NCI-H146 (cell line): ENCODE measurements at regions not wholly inside any gene's neighbourhood (a gene's known extent, or its start where the extent isn't known, plus 50 kb on each side); places are given as distances from the start of the nearest gene placed in this dataset.
A peak's percentile ranks its signal among the peaks of the same experiment; 100 is the strongest.
"Not testable (repeated sequence)": the region's sequence is repeated elsewhere in the genome, so short reads cannot be mapped to it uniquely, and the experiment has no call there.

ENCODE experiments used
- DNase-seq: peaks from one replicate; lab custom pipeline; 2025; lab: John Stamatoyannopoulos, UW

DNA sequence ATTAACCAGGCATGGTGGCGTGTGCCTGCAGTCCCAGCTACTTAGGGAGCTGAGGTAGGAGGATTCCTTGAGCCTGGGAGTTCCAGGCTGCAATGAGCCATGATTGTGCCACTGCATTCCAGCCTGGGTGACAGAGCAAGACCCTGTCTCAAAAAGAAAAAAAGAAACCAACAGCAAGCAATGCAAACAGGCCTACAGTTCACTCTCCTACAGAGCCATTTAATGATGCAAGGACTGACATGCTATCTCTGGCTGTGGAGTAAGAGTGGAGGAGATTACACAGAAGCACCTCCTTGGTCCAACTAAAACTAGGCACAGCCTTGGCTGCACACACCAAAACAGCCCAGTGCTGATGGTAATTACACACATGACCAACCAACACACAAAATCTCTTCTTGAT is 127.5 kb upstream of the SOD1 start:
- peak; percentile 8 for DNase-seq

DNA sequence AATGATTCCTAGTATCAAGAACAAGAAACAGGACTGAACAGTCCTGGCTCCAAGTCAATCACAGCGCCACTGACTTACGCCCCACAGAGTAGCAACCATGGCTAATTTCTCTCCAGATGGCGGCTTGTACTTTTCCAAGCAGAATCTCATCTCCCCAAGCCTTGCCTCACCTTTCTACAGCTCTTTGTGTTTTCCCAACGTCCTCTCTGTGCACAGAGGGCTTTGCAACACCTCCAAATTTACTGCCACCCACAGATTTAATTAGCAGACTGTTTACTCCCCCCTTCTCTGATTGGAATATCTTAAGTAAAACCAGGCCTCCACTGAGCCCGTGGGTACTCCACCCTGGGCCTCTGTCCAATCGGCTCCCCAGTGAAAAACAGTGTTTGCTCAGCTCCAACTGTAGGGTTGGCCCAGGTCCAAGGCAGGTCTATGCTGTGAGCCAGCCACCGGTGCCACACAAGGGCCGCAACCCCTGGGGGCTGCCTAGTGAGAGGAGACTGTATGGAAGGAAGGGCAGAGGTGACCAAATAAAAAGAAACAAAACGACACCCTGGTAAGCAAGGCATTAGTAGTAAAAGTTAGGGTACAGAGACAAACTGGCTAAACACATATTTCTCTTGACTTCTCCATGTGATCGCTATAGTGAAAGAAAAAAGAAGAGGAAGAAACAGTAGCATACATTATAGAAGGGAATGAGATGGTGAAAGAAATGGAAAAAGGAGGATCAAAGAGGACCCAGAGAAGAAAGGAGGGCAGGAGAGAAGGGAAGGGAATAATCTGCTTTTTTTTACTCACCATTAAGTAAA is 128.4 kb upstream of the SOD1 start:
- peak; percentile 94 for DNase-seq

DNA sequence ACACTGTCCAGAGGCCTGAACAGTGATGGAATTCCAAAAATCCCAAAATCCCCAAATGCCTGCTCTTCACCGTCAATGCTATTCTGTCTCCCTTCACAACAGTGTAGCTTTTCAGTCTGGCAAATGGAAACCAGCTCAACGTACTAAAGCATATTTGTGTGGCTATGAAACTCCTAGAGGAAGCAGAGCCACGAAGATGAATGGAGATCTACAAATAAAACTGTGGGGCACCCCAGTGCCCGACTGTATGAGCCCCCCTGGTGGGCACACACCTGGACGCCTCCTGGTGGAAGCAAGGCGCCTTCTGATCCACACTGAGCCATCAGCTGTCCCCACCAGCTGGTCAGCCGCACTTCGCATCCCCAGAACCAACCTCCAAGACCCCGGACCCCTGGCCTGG is 129.1 kb upstream of the SOD1 start:
- DNase-seq = peak; percentile 47

DNA sequence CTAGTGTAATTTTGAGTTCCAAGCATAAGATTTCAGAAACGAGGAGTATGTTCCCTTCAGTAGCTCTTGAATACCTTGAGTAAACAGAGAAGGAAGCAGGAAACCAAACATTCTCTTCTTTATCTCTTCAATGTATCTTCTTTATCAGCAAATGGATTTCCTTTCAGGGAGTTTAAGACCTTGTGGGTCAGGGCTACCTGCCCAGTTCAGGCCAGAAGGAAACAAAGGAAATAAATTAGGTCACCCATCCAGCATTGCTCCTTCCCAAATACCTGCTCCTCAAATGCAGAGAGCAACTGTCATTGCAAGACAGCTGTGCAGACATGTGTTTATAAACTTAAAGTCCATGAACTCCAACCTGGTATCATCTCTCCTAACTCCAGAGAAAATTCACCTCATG is 130.1 kb upstream of the SOD1 start:
- DNase-seq = peak; percentile 9

DNA sequence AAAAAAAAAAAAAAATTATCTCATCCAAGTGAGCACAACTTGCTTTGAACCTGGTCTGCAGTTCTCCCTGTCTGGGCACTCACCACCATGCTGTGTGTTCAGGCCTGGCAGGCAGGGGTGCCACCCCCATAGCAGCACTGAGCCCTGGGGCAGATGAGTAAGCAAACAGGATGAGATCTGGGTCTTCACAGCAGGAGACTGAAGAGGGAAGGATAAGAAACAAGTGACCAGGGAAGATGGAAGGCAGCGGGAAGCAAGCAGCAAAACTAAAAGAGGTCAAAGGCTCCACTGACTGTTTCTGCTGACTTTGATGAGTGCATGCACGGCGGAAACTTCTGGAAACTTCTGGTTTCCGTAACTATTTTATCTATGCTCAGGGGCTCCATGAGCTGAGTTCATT is 133.5 kb upstream of the SOD1 start:
- DNase-seq = peak; percentile 21

DNA sequence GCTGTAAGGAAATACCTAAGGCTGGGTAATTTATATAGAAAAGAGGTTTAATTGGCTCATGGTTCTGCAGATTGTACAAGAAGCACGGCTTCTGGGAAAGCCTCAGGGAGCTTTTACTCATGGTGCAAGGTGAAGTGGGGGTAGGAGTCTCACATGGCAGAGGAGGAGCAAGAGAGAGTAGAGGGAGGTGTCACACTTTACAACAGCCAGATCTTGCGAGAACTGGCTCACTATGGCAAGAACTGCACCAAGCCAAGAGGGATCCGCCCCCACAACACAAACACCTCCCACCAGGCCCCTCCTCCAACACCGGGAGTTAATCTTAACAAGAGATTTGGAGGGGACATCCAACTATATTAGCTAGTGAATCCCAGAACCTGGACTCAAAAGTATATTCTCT is 135.4 kb upstream of the SOD1 start:
- DNase-seq = no peak

DNA sequence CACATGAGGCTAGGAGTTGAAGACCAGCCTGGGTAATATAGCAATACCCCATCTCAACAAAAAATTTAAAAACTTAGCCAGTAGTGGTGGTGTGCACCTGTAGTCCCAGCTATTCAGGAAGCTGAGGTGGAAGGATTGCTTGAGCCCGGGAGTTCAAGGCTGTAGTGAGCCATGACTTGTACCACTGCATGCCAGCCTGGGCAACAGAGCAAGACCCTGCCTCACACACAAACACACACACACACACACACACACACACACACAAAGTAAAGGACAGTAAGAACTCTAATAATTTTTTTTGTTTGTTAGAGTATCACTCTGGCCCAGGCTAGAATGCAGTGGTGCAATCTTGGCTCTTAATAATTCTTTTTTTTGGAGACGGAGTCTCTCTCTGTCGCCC is 138.0 kb upstream of the SOD1 start:
- DNase-seq = no peak

DNA sequence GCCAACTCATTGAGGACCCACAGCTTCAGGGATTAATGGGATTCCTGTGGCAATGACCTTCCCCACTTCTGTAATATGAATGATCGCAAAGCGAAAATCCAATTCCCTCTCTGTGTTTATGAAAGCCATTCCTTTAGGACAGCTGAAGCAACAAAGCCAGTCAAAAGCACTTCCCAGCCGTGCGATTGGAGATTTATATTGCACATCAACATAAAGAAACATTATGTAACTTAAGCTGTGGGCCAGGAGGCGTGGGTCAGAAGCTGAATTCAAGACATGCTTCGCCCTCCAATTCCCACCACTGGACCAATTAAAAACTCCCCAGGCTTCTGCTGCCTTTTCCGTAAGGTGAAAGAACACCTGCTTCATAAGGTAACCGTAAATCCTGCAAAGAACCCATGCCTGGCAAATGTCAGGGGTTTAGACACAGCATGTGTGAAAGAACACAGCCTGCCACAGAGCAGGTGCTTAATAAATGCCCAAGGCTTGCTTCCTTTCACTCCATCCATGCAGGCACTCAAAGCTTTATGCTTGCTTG is 138.9 kb upstream of the SOD1 start:
- peak; percentile 84 for DNase-seq

DNA sequence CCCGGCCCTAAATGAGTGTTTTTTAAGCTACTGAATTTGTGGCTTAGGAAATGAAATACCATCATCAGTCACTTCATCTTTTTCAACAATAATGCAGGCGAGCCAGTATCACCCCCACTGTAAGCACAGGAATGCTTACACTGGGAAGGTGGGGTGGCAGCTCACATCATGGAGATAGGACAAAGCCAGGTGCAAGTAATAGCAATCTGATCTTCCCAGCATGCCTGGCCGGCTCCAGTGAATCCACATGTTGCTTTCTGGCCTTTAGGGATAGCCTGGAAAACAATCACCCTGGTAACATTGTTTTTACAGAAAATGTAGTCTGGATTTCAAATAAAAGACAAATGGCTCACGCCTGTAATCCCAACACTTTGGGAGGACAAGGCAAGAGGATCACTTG is 140.9 kb upstream of the SOD1 start:
- no peak for DNase-seq

DNA sequence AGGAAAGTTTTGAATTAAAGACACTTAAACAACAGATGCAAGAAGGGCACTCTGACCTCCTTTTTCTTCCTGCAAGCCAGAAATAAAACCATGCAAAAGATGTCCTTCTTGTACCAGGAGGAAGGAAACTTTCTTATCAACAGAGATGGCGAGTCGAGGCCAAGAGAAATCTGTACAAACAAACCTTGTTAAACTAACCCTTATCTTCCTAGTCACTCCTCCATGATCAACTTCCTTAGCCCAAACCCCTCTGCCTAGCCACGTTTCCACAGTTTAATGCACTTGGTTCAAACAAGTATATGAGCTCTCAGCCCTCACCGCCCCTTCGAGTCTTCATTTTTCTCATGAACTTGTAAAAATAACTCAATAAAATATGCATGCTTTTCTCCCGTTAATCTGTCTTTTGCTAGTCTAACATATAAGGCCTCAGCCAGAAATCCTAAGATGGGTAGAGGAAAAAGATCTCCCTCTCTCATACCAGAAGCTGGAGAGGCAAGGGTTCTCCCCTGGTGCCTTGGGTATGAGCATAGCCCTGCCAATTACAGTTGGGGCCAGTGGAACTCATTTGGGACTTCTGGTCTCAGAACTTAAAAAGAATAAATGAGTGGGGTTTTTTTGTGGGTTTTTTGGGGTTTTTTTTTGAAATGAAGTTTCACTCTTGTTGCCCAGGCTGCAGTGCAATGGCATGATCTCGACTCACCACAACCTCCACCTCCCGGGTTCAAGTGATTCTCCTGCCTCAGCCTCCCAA is 141.7 kb upstream of the SOD1 start:
- no peak for DNase-seq

DNA sequence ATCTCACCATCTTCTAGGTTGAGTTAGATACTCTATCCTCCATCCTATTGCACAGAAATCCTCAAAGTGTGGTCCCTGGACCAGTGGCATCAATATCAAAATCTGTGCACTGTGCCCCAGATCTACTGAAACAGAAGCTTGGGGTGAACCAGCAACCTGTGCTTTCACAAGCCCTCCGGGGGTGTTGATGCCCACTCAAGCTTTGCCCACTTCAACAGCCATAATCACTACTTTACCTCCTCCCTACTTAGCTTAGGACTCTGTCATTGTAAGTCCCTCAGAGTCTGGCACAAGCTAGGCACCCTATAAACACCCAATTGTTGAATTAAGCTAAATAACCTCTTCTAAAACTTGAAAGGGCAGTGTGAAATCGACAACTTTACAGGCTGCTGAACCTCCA is 144.2 kb upstream of the SOD1 start:
- no peak for DNase-seq

DNA sequence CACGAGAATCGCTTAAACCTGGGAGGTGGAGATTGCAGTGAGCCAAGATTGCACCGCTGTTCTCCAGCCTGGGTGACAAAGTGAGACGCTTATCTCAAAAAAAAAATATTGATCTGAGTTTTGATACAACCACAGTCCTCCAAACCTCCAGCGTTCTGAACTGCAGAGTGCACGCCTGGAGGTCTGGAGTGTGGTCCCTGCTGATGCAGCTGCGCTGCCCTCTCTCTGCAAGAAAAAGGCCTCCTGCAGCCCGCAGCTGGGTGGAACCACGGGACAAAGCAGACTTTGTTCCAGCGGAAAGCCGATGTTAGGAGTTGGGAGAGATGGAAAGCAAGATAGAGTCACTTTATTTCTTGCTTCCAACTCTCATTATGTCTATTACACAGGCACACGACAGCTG is 144.9 kb upstream of the SOD1 start:
- peak; percentile 53 for DNase-seq

DNA sequence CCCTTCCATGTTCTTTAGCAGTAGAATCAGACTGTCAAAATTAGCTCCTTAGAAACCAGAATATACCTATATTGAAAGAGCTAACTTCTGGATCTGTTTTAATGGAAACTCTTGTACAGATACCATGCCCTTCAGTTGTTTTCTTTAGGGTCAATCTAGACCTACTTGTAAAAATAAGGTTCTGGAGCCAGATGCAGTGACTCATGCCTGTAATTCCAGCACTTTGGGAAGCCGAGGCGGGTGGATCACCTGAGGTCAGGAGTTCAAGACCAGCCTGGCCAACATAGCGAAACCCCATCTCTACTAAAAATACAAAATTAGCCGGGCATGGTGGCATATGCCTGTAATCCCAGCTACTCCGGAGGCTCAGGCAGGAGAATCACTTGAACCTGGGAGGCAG is 146.0 kb upstream of the SOD1 start:
- DNase-seq = not testable (repeated sequence)

DNA sequence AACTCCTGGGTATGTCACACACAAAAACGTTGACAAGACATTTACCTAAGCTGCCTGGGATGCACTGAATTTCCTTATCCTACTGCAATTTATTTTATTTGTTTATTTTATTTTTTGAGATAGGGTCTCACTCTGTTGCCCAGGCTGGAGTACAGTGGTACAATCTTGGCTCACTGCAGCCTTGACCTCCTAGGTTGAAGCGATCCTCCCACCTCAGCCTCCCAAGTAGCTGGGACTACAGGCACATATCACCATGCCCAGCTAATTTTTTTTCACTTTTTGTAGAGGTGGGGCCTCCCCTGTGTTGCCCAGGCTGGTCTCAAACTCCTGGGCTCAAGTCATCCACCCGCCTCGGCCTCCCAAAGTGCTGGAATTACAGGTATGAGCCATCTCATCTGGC is 147.5 kb upstream of the SOD1 start:
- not testable (repeated sequence) for DNase-seq

DNA sequence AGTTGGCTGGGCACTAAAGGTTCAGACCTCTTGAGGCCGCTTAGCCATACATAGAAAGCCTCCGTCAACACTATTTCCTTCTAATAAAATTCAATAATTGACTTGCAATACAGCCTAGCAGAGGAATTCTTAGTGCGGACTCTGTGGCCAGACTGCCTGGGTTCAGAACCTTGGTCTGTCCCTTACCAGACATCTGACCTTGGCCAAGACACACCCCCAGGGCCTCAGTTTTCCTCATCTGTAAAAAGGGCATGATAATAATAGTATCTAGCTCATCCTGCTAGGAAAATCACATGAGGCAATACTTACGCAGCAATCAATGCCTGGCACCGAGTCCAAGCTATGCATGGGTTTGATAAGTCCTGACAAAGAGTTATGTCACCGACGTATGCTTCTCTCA is 148.2 kb upstream of the SOD1 start:
- no peak for DNase-seq

DNA sequence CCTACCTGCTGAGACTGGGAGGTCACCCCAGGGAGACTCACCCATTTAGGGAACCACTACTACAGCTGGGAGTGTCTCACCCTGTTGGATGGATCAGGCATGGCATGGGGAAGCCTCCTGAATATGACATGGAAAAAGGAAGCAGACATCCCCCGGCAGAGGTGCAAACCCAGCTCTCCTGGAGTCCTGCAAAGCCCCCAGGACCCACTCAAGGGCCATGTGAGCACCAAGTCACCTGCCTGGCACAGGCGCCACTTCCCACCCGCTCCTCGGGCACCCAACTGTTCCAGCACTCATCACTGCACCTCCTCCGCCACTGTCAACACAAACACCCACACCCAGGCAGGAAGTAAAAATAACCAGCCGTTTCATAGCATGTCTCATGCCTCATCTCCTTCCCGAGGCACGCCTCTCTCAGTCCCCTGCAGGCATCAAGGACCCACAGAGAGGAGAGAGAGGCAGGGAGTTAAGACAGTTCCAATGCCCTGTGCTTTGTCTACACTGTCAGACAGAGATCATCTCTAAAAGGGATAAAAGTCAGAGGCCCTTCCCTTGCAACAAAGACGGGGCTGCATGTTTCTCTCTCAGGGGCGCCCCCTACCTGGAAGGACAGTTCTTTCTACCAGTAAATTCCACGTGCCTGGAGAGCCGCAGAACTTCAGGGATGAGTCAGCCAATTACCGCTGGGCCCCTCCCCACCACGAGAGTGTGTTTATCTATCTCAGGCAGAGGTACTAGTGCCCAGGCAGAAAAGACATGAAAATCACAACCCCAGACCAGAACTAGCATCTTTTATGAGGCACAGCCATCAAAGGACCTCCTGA is 150.1 kb upstream of the SOD1 start:
- DNase-seq = peak; percentile 42

DNA sequence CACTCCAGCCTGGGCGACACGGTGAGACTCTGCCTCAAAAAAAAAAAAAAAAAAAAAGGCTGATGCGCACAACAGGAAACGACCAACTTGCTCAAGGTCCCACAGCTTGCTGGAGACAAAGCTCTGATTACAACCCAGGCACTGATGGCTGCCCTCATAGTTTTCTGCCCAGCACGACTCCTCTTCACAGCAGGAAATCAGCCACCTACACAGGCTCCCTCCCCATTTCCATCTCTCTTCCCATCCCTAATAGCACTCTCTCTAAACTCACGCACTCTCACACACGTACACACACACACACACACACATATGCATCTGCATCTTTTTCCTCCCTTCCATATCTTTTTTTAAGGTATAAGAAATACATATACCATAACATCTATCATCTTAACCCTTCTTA is 153.5 kb upstream of the SOD1 start:
- DNase-seq = peak; percentile 77

DNA sequence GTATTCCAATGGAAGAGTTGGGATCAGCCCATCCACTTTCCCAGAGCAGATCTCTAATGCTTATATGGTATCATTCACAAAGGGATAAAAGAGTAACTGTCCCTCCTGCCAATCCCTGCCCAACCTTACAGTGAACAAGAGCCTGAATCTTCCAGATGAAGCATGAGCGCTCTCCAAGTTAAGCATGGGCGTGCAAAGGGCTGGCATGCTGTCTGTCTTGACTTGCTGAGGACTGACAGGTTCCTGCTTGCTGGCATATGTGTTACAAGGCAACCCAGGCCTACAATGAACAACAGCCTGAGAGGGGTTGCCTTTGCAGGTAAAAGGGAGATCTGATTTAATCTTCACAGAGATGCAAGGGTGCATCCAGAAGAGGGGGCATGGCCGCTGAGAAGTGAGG is 155.6 kb upstream of the SOD1 start:
- no peak for DNase-seq

DNA sequence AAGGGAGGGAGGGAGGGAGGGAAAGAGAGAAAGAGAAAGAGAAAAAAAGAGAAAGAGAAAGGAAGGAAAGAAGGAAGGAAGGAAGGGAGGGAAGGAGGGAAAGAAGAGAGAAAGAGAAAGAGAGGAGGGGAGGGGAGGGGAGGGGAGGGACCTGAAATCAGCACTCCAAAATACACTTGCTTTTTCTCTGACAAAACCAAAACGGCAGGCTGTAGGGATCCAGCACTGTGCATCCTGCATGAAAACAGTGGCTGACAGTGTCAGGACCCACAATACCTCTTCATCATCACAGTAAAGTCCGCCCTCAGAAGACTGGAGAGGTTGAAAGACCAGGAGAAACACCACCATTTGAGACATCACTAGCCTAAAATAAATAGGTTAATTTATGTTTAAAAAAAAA is 156.0 kb upstream of the SOD1 start:
- DNase-seq = no peak

DNA sequence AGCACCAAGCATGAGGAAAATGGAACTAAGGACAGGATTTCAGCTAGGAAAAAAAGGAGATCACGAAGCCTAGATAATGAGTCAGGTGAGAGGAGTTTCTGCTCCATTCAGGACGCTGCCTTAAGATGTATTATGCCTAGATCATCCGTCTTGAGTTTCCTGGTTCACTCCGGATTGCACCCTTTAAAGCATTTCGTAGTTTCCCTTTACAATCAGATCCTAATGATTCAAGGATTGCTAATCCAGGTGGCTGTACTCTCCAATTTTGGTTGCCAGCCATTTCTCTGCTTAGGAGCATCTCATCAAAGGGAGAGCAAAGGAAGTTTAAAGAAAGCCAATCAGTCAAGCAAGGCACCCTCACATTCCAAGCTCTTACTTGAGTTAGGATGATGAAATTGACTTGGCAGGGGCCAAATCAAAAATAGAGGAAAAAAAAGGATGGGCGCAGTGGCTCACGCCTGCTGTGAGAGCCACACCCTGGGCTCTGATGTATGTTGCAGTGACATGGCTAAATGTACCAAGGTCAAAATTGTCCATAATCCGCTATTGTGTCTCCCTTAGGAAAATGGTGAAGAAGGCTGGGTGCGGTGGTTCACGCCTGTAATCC is 156.9 kb upstream of the SOD1 start:
- DNase-seq = no peak

DNA sequence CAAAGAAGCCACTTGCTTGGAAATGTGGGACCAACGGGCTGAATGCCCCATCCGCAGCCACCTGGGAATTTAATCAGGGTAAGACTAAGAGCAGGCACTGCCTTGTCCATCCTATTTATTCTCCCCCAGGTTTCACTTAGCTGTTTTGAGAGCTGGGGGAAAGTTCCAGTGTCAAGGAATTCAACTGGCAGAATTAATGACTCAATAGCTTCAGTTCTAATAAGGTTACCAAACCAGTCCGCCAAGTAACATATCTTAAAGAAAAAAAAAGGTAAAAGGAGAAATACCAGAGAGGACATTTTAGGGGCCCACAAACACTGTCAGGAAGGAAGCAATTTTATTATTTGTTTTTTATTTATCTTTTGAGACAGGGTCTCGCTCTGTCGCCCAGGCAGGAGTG is 157.6 kb upstream of the SOD1 start:
- no peak for DNase-seq

DNA sequence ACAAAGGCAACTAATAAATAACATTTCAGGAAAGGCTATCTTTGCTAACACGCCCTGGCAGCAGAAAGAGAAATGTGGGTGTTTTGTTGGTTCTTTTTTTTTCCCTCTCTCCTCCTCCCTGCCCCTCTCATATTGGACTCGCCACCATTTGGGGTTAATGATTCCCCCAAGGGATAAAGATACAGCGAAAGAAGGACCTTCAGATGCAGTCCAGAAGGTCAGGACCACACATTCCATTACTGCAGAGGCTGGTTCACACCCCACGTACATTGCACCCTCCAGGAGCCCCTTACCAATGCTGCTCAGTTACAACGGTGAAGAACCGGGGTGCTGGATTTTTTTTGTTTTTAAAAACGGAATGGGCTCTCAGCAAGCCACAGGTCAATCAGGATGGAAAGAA is 156.9 kb upstream of the TIAM1 start:
- DNase-seq = no peak
